DMS53 (cell line): ENCODE measurements at regions not wholly inside any gene's neighbourhood (a gene's known extent, or its start where the extent isn't known, plus 50 kb on each side); places are given as distances from the start of the nearest gene placed in this dataset.
"Not testable (repeated sequence)": the region's sequence is repeated elsewhere in the genome, so short reads cannot be mapped to it uniquely, and the experiment has no call there.

Source experiments
- DNase-seq: peaks from one replicate; lab custom pipeline; 2025; lab: John Stamatoyannopoulos, UW

DNA sequence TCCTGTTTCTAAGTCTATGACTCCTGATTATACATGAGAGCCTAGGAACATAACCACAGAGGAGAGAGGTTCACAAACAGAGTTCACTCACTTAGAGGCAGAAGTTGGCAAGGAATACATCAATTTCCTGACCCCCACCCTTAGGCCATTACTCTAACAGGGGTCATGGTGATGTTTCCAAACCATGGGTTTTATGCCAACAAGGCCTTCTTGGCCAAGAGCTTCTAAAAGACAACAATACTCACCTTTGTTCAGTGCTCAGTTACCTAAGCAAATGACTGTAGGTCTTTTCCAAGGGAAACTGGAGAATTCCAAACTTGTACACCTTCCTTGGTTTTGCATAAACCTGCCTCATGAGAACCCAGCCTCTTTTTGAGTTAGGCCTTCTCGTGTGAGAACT, 52.6 kb downstream of the ERICH4 start:
- no peak for DNase-seq

DNA sequence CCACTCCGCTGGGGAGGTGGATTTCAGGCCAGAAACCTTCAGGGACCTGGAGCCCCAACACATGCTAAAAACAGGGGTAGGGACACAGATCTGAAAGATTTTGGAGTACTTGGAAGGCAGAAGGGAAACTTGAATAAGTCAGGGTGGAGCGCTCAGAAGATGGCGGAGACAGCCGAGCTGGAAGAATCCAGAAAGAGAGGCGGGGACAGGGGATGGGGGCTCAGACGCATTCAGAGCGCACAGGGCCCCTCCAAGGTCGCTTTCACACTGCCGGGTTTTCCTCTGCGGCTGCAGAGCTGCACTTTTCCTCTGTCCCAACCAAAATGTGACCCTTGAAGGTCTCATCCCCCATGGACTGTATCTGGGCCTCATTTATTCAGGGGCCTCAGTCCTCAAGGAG, 56.9 kb downstream of the ERICH4 start:
- DNase-seq: no peak

GRCh38 chr19:41500443-41500842, 57.5 kb downstream of the ERICH4 start:
- DNase-seq: no peak

- DNase-seq: peak; percentile 40
Observed at GRCh38 chr19:41501854-41502253, 58.9 kb downstream of the ERICH4 start.

DNA sequence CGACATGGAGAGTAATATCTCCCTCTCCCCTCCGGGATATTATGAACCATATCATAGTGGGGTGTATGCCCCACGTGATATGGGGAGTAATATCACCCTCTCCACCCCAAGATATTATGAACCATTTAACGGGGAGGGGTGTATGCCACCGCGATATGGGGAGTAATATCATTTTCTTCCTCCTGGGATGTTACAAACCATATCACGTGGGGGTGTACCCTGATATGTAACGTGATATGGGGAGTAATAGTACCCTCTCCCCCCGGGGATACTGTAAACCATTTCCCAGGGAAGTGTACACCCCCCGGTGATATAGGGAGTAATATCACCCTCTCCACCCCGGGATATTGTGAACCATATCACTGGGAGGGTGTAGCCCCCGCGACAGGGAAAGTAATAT, 62.1 kb downstream of the ERICH4 start:
- DNase-seq: no peak

DNA sequence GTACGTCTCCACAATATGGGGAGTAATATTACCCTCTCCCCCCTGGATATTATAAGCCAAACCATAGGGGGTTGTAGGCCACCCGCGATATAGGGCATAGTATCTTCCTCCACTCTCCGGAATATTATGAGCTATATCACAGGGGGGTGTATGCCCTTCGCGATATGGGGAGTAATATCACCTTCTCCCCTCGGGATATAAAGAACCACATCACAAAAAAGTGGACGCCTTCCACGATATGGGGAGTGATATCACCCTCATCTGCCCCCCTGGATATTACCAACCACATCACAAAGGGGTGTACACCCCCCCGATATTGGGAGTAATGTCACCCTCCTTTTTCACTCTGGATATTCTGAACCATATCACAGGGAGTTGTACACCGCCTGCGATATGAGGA, 65.5 kb upstream of the CEACAM21 start:
- DNase-seq: no peak

DNA sequence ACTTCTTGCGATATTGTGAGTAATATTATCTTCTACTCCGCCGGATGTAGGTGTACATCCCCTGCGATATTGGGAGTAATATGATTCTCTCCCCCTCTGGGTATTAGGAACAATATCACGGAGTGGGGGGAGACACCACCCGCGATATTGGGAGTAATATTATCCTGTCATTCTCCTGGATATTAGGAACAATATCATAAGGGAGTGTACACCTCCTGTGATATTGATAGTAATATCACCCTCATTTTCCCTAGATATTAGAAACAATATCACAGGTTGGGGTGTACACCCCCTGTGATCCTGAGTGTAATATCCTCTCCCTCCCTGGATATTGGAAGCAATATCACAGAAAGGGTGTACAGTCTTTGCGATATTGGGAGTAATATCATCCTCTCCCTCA, 64.3 kb upstream of the CEACAM21 start:
- DNase-seq: no peak

DNA sequence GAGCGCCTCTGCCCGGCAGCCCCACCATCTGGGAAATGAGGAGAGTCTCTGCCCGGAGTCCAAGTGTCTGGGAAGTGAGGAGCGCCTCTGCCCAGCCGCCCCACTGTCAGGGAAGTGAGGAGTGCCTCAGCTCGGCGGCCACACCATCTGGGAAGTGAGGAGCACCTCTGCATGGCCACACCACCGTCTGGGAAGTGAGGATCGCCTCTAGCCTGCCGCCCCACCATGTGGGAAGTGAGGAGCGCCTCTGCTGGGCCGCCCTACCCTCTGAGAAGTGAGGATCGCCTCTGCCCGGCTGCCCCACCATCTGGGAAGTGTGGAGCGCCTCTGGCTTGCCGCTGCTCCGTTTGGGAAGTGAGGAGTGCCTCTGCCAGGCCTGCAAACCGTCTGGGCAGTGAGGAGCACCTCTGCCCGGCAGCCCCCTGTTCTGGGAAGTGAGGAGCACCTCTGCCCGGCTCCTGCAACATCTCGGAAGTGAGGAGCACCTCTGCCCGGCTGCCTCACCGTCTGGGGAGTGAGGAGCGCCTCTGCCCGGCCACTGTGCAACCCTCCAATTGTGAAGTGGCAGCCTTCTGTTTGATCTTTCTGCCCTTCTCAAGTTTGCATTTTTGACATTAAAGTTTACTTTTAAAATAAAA, 60.8 kb upstream of the CEACAM21 start:
- DNase-seq: no peak

DNA sequence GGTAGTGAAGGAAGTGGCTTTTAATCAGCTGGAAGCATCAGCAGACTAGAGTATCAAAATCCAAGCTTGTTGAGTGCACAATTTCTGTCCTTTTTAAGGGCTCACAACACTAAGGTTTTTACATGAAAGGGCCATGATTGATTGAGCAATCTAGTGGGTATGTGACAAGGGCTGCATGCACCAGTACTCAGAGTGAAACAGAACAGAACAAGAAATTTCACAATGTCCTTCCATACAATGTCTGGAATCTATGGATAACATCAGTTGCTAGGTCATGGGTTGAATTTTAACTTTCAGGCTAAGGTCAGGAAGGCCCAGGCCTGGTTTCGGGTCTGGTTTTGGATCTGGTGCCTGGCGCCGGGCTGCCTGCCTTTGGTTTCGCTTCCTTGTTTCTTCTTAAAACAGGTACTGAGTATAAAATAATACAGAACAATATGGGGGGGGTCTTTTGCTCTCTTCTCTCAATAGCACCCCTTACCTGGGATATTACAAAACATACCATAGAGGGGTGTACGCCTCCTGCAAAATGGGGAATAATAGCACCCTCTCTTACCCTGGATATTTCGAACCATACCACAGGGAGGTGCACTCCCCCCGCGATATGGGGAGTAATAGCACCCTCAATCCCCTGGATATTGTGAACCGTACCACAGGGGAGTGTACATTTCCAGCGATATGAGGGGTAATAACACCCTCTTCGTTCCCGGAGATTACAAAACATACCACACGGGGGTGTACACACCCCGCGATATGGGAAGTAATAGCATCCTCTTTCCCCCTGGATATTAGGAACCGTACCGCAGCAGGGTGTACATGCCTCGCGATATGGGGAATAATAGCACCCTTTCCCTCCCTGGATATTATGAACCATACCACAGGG, 59.4 kb upstream of the CEACAM21 start:
- DNase-seq: not testable (repeated sequence)

GRCh38 chr19:41518141-41518540, 57.8 kb upstream of the CEACAM21 start:
- no peak for DNase-seq

GRCh38 chr19:41521138-41521930, 54.6 kb upstream of the CEACAM21 start:
- DNase-seq: not testable (repeated sequence)

DNA sequence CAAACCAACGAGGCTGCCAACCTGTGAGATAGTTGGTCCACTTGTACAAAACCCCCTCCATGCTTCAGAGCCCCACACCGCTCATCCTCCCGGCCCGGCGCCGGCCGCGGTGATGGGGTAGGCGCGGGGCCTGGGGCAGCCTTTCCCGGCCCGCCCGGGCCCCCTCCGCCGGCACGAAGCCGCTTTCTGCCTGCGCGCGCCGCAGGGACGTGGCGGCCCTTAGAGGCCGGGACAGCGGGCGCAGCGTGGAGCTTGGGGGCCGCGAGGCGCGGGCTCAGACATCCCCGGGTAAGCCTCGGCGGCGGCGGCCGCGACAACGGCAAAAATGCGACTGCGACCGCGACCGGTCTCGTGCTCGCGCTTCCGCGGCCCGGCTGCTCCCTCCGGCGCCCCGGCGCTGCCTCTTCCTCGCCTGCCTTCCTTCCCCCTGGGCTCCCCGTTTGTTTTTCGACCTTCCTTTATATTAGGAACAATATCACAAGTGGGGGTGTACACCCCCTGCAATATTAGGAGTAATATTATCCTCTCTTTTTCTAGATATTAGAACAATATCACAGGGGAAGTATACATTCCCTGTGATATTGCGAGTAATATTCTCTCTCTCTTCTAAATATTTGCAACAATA, 53.9 kb upstream of the CEACAM21 start:
- no peak for DNase-seq

GRCh38 chr19:41525989-41526388, 50.0 kb upstream of the CEACAM21 start:
- no peak for DNase-seq
